H9 (cell line): ENCODE measurements at regions not wholly inside any gene's neighbourhood (a gene's known extent, or its start where the extent isn't known, plus 50 kb on each side); places are given as distances from the start of the nearest gene placed in this dataset.

ENCODE experiments used
- DNase-seq: peaks from one replicate; pipeline ENCODE4 v3.0.0-alpha.2; 2017
- H2AFZ ChIP-seq: one replicate; pipeline ENCODE4 v1.6.1; 2013; ENCODE audit warnings: mild to moderate bottlenecking, low read length, control low read depth, moderate library complexity
- H2AK5ac ChIP-seq: 2 replicates; pipeline ENCODE4 v1.6.1; 2013; ENCODE audit warnings: low read length, control low read depth, mixed read lengths; ENCODE audit not compliant: insufficient read length
- H2BK120ac ChIP-seq: one replicate; pipeline ENCODE4 v1.6.1; 2013; ENCODE audit warnings: low read depth, mild to moderate bottlenecking, low read length, control low read depth, inconsistent platforms; ENCODE audit not compliant: poor library complexity, severe bottlenecking
- H2BK12ac ChIP-seq: 2 replicates; pipeline ENCODE4 v1.6.1; 2013; ENCODE audit warnings: low read length, control low read depth, mixed read lengths, low read depth; ENCODE audit not compliant: insufficient read length
- H2BK15ac ChIP-seq: 2 replicates; pipeline ENCODE4 v1.6.1; 2013; ENCODE audit warnings: low read depth, low read length, control low read depth
- H2BK20ac ChIP-seq: one replicate; pipeline ENCODE4 v1.6.1; 2013; ENCODE audit warnings: low read depth, mild to moderate bottlenecking, low read length, control low read depth, inconsistent platforms; ENCODE audit not compliant: poor library complexity, severe bottlenecking
- H2BK5ac ChIP-seq: 2 replicates; pipeline ENCODE4 v1.6.1; 2013; ENCODE audit warnings: low read length, control low read depth, mixed read lengths; ENCODE audit not compliant: insufficient read length
- H3K14ac ChIP-seq: 2 replicates; pipeline ENCODE4 v1.6.1; 2013; ENCODE audit warnings: low read length, control low read depth; ENCODE audit not compliant: insufficient read depth
- H3K18ac ChIP-seq: 2 replicates; pipeline ENCODE4 v1.6.1; 2013; ENCODE audit warnings: low read depth, mild to moderate bottlenecking, mixed read lengths, low read length, control low read depth; ENCODE audit not compliant: insufficient read length
- H3K23ac ChIP-seq: 2 replicates; pipeline ENCODE4 v1.6.1; 2013; ENCODE audit warnings: low read length, control low read depth, mixed read lengths, low read depth; ENCODE audit not compliant: insufficient read length
- H3K23me2 ChIP-seq: 2 replicates; pipeline ENCODE4 v1.6.1; 2013; ENCODE audit warnings: low read depth, mild to moderate bottlenecking, mixed read lengths, low read length, control low read depth; ENCODE audit not compliant: insufficient read length, poor library complexity, severe bottlenecking
- H3K27ac ChIP-seq: 2 replicates; pipeline ENCODE4 v1.5.1; 2013; ENCODE audit warnings: low read length, control low read depth, mixed read lengths, low read depth; ENCODE audit not compliant: insufficient read length
- H3K27me3 ChIP-seq: 2 replicates; pipeline ENCODE4 v1.6.1; 2013; ENCODE audit warnings: low read length, control low read depth, inconsistent platforms; ENCODE audit not compliant: insufficient read depth
- H3K4ac ChIP-seq: 2 replicates; pipeline ENCODE4 v1.6.1; 2013; ENCODE audit warnings: low read depth, mild to moderate bottlenecking, control low read depth, inconsistent platforms, low read length, moderate library complexity
- H3K4me1 ChIP-seq: 2 replicates; pipeline ENCODE4 v1.6.1; 2013; ENCODE audit warnings: low read length, control low read depth, inconsistent platforms; ENCODE audit not compliant: insufficient read depth
- H3K4me2 ChIP-seq: 2 replicates; pipeline ENCODE4 v1.6.1; 2013; ENCODE audit warnings: low read length, control low read depth, mixed read lengths; ENCODE audit not compliant: insufficient read length, insufficient read depth
- H3K56ac ChIP-seq: 2 replicates; pipeline ENCODE4 v1.6.1; 2013; ENCODE audit warnings: low read depth, mild to moderate bottlenecking, mixed read lengths, low read length, control low read depth; ENCODE audit not compliant: insufficient read length
- H3K79me1 ChIP-seq: 2 replicates; pipeline ENCODE4 v1.6.1; 2013; ENCODE audit warnings: low read depth, mild to moderate bottlenecking, moderate library complexity, low read length, control low read depth, inconsistent platforms; ENCODE audit not compliant: insufficient read depth, poor library complexity, severe bottlenecking
- H3K79me2 ChIP-seq: 2 replicates; pipeline ENCODE4 v1.6.1; 2013; ENCODE audit warnings: low read length, control low read depth, inconsistent platforms; ENCODE audit not compliant: insufficient read depth
- H3K9ac ChIP-seq: 2 replicates; pipeline ENCODE4 v1.6.1; 2013; ENCODE audit warnings: low read length, control low read depth, mixed read lengths; ENCODE audit not compliant: insufficient read length; ENCODE audit errors: extremely low read depth
- H3K9me3 ChIP-seq: one replicate; pipeline ENCODE4 v1.6.1; 2013; ENCODE audit warnings: low read depth, low read length, inconsistent platforms; ENCODE audit not compliant: control insufficient read depth
- H3T11ph ChIP-seq: one replicate; pipeline ENCODE4 v1.6.1; 2013; ENCODE audit warnings: mild to moderate bottlenecking, low read length, control low read depth, inconsistent platforms
- H4K20me1 ChIP-seq: one replicate; pipeline ENCODE4 v1.6.1; 2013; ENCODE audit not compliant: control insufficient read depth, insufficient read length, insufficient read depth
- H4K5ac ChIP-seq: 2 replicates; pipeline ENCODE4 v1.6.1; 2013; ENCODE audit warnings: low read depth, mild to moderate bottlenecking, mixed read lengths, low read length, control low read depth; ENCODE audit not compliant: insufficient read length
- H4K8ac ChIP-seq: replicated peaks from 2 replicates; pipeline ENCODE4 v1.6.1; 2013; ENCODE audit warnings: low read length, control low read depth, mixed read lengths, low read depth; ENCODE audit not compliant: insufficient read length
- H4K91ac ChIP-seq: 2 replicates; pipeline ENCODE4 v1.6.1; 2013; ENCODE audit warnings: low read depth, mild to moderate bottlenecking, moderate library complexity, mixed read lengths, low read length, control low read depth; ENCODE audit not compliant: insufficient read length
- H3K27ac Mint-ChIP-seq, 3 experiments: 2 replicates in 2 of 3; 3 replicates in 1 of 3; pipeline ENCODE4 v1.8.0; 2020 to 2021; ENCODE audit warnings: mixed read lengths in 3 of 3, mild to moderate bottlenecking in 1 of 3, moderate library complexity in 1 of 3
- H3K27me3 Mint-ChIP-seq: 2 replicates; pipeline ENCODE4 v1.8.0; 2021; ENCODE audit warnings: low read depth, mild to moderate bottlenecking, moderate library complexity, mixed read lengths
- H3K36me3 Mint-ChIP-seq, 3 experiments: 2 replicates in 2 of 3; 3 replicates in 1 of 3; pipeline ENCODE4 v1.8.0; 2020 to 2021; ENCODE audit warnings: low read depth in 3 of 3, mixed read lengths in 3 of 3; ENCODE audit not compliant: insufficient read depth in 1 of 3
- H3K4me1 Mint-ChIP-seq, 2 experiments: 2 replicates each; pipeline ENCODE4 v1.8.0; 2020; ENCODE audit warnings: mixed read lengths in 2 of 2
- H3K4me3 Mint-ChIP-seq, 2 experiments: 2 replicates in 1 of 2; 3 replicates in 1 of 2; pipeline ENCODE4 v1.8.0; 2020 to 2021; ENCODE audit warnings: mild to moderate bottlenecking in 2 of 2, mixed read lengths in 2 of 2, moderate library complexity in 1 of 2
- H3K9me3 Mint-ChIP-seq, 2 experiments: 2 replicates in 1 of 2; 3 replicates in 1 of 2; pipeline ENCODE4 v1.8.0; 2020; ENCODE audit warnings: mild to moderate bottlenecking in 2 of 2, mixed read lengths in 2 of 2, moderate library complexity in 1 of 2
- CTCF ChIP-seq: fragments of 200-600 bp; sonication (generic); conservative IDR thresholded peaks from 3 replicates; pipeline ENCODE4 v1.8.0; 2021; ENCODE audit warnings: antibody characterized with exemption, mild to moderate bottlenecking
- WGBS: extraction: QIAGEN DNeasy Blood & Tissue Kit; methylation state at CpG from one replicate; pipeline ENCODE4 v1.1.7; 2013; ENCODE audit warnings: missing lambda C conversion rate, low lambda C conversion rate, mixed read lengths; ENCODE audit not compliant: insufficient read length; ENCODE audit errors: extremely low coverage; 5-methylcytosine and 5-hydroxymethylcytosine counted together

- Histone ChIP-seq H3K79me2 (no peaks in the 10 kb centered on the region), H3K18ac (no peak overlapping the region), H2BK120ac (no peak overlapping the region), H4K20me1 (no peaks in the 10 kb centered on the region), H3K79me1 (no peaks in the 10 kb centered on the region), H3K27me3 (no peaks in the 10 kb centered on the region), H4K91ac (no peak overlapping the region), H4K8ac (no peak overlapping the region), H3K4ac (no peak overlapping the region), H2BK5ac (no peak overlapping the region), H2AK5ac (no peak overlapping the region), H3K23me2 (no peaks in the 10 kb centered on the region), H3K14ac (no peak overlapping the region), H3K9ac (no peak overlapping the region), H2BK15ac (no peak overlapping the region), H3K23ac (no peak overlapping the region), H3K9me3 (no peaks in the 10 kb centered on the region), H3K27ac (no peak overlapping the region), H2AFZ (no peak overlapping the region), H3K4me1 (no peaks in the 10 kb centered on the region), H2BK12ac (no peak overlapping the region), H2BK20ac (no peak overlapping the region), H3K4me2 (no peak overlapping the region), H4K5ac (no peak overlapping the region), H3K56ac (no peak overlapping the region), H3T11ph (no peak overlapping the region)
- peak; percentile 53 for DNase-seq
- no CpG with 5 or more reads among the region's 7 CpGs for WGBS
- Mint-ChIP-seq H3K9me3 (no peaks in the 10 kb centered on the region), H3K36me3 (no peaks in the 10 kb centered on the region; a peak in 1 of 7 replicates), H3K27me3 (peaks cover 56% of the 10 kb centered on the region), H3K27ac (no peak overlapping the region; a peak in 1 of 7 replicates), H3K4me1 (peaks cover 6 to 8% of the 10 kb centered on the region in 2 experiments; a peak in 2 of 4 replicates), H3K4me3 (no peak overlapping the region)
- TF ChIP-seq CTCF = peak; percentile 67
Observed at GRCh38 chr20:43243672-43244269, 54.1 kb upstream of the PTPRT start.
